ENCODE measurements at regions not wholly inside any gene's neighbourhood (a gene's known extent, or its start where the extent isn't known, plus 50 kb on each side); places are given as distances from the start of the nearest gene placed in this dataset.
A peak's percentile ranks its signal among the peaks of the same experiment; 100 is the strongest.

DNA sequence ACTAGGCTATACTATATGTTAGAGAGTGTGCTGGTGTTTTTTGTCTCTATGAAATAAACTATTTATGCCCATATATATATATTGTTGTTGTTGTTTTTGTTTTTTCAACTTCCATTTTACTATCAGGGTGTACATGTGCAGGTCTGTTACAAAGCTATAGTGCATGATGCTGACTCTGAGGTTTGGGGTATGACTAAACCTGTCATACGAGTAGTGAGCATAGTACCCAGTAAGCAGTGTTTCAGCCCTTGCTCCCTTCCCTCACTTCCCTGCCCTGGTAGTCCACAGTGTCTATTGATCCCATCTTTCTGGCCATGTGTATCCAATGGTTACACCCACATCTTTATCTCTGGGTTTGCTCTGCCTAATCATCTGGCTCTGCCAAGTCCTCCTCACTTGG is 101.8 kb downstream of the FAS start:
- peaks cover 0 to 5% of the 10 kb centered on the region in 2 experiments; a peak in 2 of 4 replicates for H3K4me1 Mint-ChIP-seq
- no peak overlapping the region for H3K4me3 Mint-ChIP-seq
- peak overlapping the region in 1 of 3 experiments; percentile 65; a peak in 1 of 7 replicates for H3K27ac Mint-ChIP-seq
- H4K20me1 ChIP-seq (ENCODE audit: control insufficient read depth, insufficient read depth, insufficient read length), result no peaks in the 10 kb centered on the region
- no peaks in the 10 kb centered on the region for H3K27me3 ChIP-seq (ENCODE audit: insufficient read depth, low read length)
- H2BK15ac ChIP-seq (ENCODE audit: low read depth, low read length), result no peak overlapping the region
- no peaks in the 10 kb centered on the region for H3K9me3 Mint-ChIP-seq
- H3T11ph ChIP-seq (ENCODE audit: low read length), result no peak overlapping the region
- H3K36me3 Mint-ChIP-seq (ENCODE audit: insufficient read depth in 1 of 3, low read depth in 3 of 3), result no peaks in the 10 kb centered on the region
- no peak overlapping the region for H4K8ac ChIP-seq (replicated peaks; ENCODE audit: insufficient read length, low read depth, low read length)
- H2AK5ac ChIP-seq (ENCODE audit: insufficient read length, low read length), result no peak overlapping the region
- H2BK5ac ChIP-seq (ENCODE audit: insufficient read length, low read length), result no peak overlapping the region
- no peak overlapping the region for H3K14ac ChIP-seq (ENCODE audit: insufficient read depth, low read length)
- no peaks in the 10 kb centered on the region for H3K9me3 ChIP-seq (ENCODE audit: control insufficient read depth, low read depth, low read length)
- H3K4me2 ChIP-seq (ENCODE audit: insufficient read depth, insufficient read length, low read length), result no peak overlapping the region
- H3K23me2 ChIP-seq (ENCODE audit: insufficient read length, low read depth, low read length, poor library complexity, severe bottlenecking), result no peaks in the 10 kb centered on the region
- H3K79me1 ChIP-seq (ENCODE audit: insufficient read depth, low read depth, low read length, poor library complexity, severe bottlenecking), result no peaks in the 10 kb centered on the region
- H2BK120ac ChIP-seq (ENCODE audit: low read depth, low read length, poor library complexity, severe bottlenecking), result no peak overlapping the region
- H3K27me3 Mint-ChIP-seq (ENCODE audit: low read depth), result no peaks in the 10 kb centered on the region
- no peaks in the 10 kb centered on the region; the same call in 1 of the 2 replicates for H3K4me1 ChIP-seq (ENCODE audit: insufficient read depth, low read length)
- H2AFZ ChIP-seq (ENCODE audit: low read length), result no peak overlapping the region
- no peak for TF ChIP-seq CTCF (conservative IDR thresholded peaks at IDR 0.05)
- no peak overlapping the region for H3K56ac ChIP-seq (ENCODE audit: insufficient read length, low read depth, low read length)
- H4K91ac ChIP-seq (ENCODE audit: insufficient read length, low read depth, low read length), result no peak overlapping the region
- H2BK20ac ChIP-seq (ENCODE audit: low read depth, low read length, poor library complexity, severe bottlenecking), result no peak overlapping the region
- no peaks in the 10 kb centered on the region for H3K79me2 ChIP-seq (ENCODE audit: insufficient read depth, low read length)
- no peak for DNase-seq
- H3K4ac ChIP-seq (ENCODE audit: low read depth, low read length), result no peak overlapping the region
- H4K5ac ChIP-seq (ENCODE audit: insufficient read length, low read depth, low read length), result no peak overlapping the region
- H3K27ac ChIP-seq (ENCODE audit: insufficient read length, low read depth, low read length), result no peak overlapping the region
- H2BK12ac ChIP-seq (ENCODE audit: insufficient read length, low read depth, low read length), result no peak overlapping the region
- no peak overlapping the region for H3K18ac ChIP-seq (ENCODE audit: insufficient read length, low read depth, low read length)
- H3K23ac ChIP-seq (ENCODE audit: insufficient read length, low read depth, low read length), result no peak overlapping the region
- H3K9ac ChIP-seq (ENCODE audit: extremely low read depth, insufficient read length, low read length), result no peak overlapping the region
- WGBS (ENCODE audit: extremely low coverage, insufficient read length, low lambda C conversion rate), result no CpG with 5 or more reads among the region's 1 CpG
